GM12878 (cell line): ENCODE measurements at regions not wholly inside any gene's neighbourhood (a gene's known extent, or its start where the extent isn't known, plus 50 kb on each side); places are given as distances from the start of the nearest gene placed in this dataset.

Experiments
- ATAC-seq: fragments of 200-7000 bp; cut with Tn5 transposase; 3 replicates; pipeline ENCODE4 v1.9.1; 2020; ENCODE audit warnings: mild to moderate bottlenecking, moderate library complexity
- BruUV-seq: library from RNA; stranded (reverse); fragments of 400-500 nt; replicated peaks from 2 replicates; lab custom pipeline; 2021; lab: Mats Ljungman, UMichigan
- CTCF ChIA-PET: fragments of 300-600 bp; sonication (Branson Sonifier 250); formaldehyde crosslinking; extraction: SDS; loops from one replicate; lab custom pipeline; 2021; ENCODE audit warnings: inconsistent platforms; lab: Yijun Ruan, JAX
- POLR2A ChIA-PET: fragments of 350-600 bp; formaldehyde crosslinking; extraction: SDS; loops from one replicate; lab custom pipeline; 2021; ENCODE audit warnings: inconsistent platforms; lab: Charles Lee
- RAD21 ChIA-PET: fragments of 300-600 bp; sonication (Branson Sonifier 250); formaldehyde crosslinking; loops from one replicate; lab custom pipeline; 2023; ENCODE audit warnings: antibody characterized with exemption; ENCODE audit not compliant: unreplicated experiment; lab: Charles Lee
- SMC1A ChIA-PET: fragments of 300-600 bp; sonication (Branson Sonifier 250); formaldehyde crosslinking; loops from one replicate; lab custom pipeline; 2023; ENCODE audit not compliant: unreplicated experiment, uncharacterized antibody; lab: Charles Lee
- DNase-seq: peaks from one replicate; pipeline ENCODE4 v3.0.0-alpha.2; 2011; ENCODE audit warnings: low read depth, low spot score
- FAIRE-seq: peaks from 3 replicates; lab custom pipeline; 2011; peaks lifted over from hg19 to GRCh38; lab: Jason Lieb, UNC
- H2AFZ ChIP-seq: 2 replicates; pipeline ENCODE4 v1.6.0; 2011; ENCODE audit warnings: low read depth, low read length, control low read depth; ENCODE audit not compliant: control insufficient read depth
- H3K27ac ChIP-seq: 2 replicates; pipeline ENCODE4 v1.5.1; 2011; ENCODE audit warnings: control low read depth; ENCODE audit not compliant: control insufficient read depth, insufficient read depth
- H3K27me3 ChIP-seq, 2 experiments: replicated peaks in 1 of 2; 2 replicates each; pipeline versions ENCODE4 v1.6.0 to v1.6.1; 2011; ENCODE audit warnings: low read length in 1 of 2; ENCODE audit not compliant: control insufficient read depth in 2 of 2, insufficient read depth in 2 of 2
- H3K36me3 ChIP-seq, 2 experiments: 2 replicates each; pipeline ENCODE4 v1.5.1; 2011; ENCODE audit warnings: low read length in 1 of 2; ENCODE audit not compliant: control insufficient read depth in 2 of 2, insufficient read depth in 2 of 2
- H3K4me1 ChIP-seq: 2 replicates; pipeline ENCODE4 v1.6.1; 2011; ENCODE audit warnings: mild to moderate bottlenecking, low read length, moderate library complexity, mixed read lengths; ENCODE audit not compliant: control insufficient read depth, insufficient read depth
- H3K4me2 ChIP-seq: 2 replicates; pipeline ENCODE4 v1.6.0; 2011; ENCODE audit warnings: control low read depth; ENCODE audit not compliant: control insufficient read depth, insufficient read depth
- H3K4me3 ChIP-seq: fragments of 200-600 bp; sonication (generic); 2 replicates; pipeline ENCODE4 v1.5.1; 2016
- H3K79me2 ChIP-seq: 2 replicates; pipeline ENCODE4 v1.6.0; 2011; ENCODE audit warnings: low read length; ENCODE audit not compliant: control insufficient read depth, insufficient read depth
- H3K9ac ChIP-seq: 2 replicates; pipeline ENCODE4 v1.8.0; 2011; ENCODE audit warnings: low read length, control low read depth, mixed read lengths; ENCODE audit not compliant: control insufficient read depth, insufficient read depth
- H3K9me3 ChIP-seq: replicated peaks from 3 replicates; pipeline ENCODE4 v1.5.1; 2011; ENCODE audit warnings: mild to moderate bottlenecking, low read length; ENCODE audit not compliant: control insufficient read depth, insufficient read depth
- H4K20me1 ChIP-seq: 2 replicates; pipeline ENCODE4 v1.6.0; 2011; ENCODE audit not compliant: control insufficient read depth, insufficient read depth
- BRCA1 ChIP-seq: IDR thresholded peaks from 2 replicates; pipeline ENCODE4 v1.6.1; 2011; ENCODE audit warnings: low read depth, low read length, improper control_type of control experiment
- CBX3 ChIP-seq: fragments of 200-600 bp; sonication (generic); IDR thresholded peaks from 2 replicates; pipeline ENCODE4 v1.6.1; 2016; ENCODE audit warnings: low read depth, borderline replicate concordance
- CEBPB ChIP-seq, 2 experiments: fragments of 150-350 bp in 1 of 2; IDR thresholded peaks; 2 replicates each; pipeline ENCODE4 v1.6.1; 2012 to 2014; ENCODE audit warnings: low read depth in 2 of 2, low read length in 2 of 2, borderline replicate concordance in 1 of 2, inconsistent platforms in 1 of 2
- EED ChIP-seq: sonication (generic); IDR thresholded peaks from 2 replicates; pipeline ENCODE4 v1.6.1; 2016; ENCODE audit warnings: antibody characterized with exemption, low read depth
- GABPA ChIP-seq: IDR thresholded peaks from 2 replicates; pipeline ENCODE4 v1.6.1; 2014; ENCODE audit warnings: antibody characterized with exemption, low read depth, mild to moderate bottlenecking, inconsistent platforms
- IRF5 ChIP-seq: fragments of 450-650 bp; IDR thresholded peaks from 2 replicates; pipeline ENCODE4 v1.6.1; 2017; ENCODE audit warnings: borderline replicate concordance
- MTA2 ChIP-seq: fragments of 450-650 bp; IDR thresholded peaks from 2 replicates; pipeline ENCODE4 v1.6.1; 2016; ENCODE audit warnings: low read depth, mild to moderate bottlenecking, moderate library complexity
- MTA3 ChIP-seq: IDR thresholded peaks from 2 replicates; pipeline ENCODE4 v1.6.1; 2012; ENCODE audit warnings: low read length, inconsistent platforms, borderline replicate concordance
- NR2F1 ChIP-seq: fragments of 450-650 bp; conservative IDR thresholded peaks from 2 replicates; pipeline ENCODE4 v1.6.1; 2017; ENCODE audit warnings: mild to moderate bottlenecking
- SREBF1 ChIP-seq: IDR thresholded peaks from 2 replicates; pipeline ENCODE4 v1.6.1; 2012; ENCODE audit warnings: mild to moderate bottlenecking, low read length
- TAF1 ChIP-seq: IDR thresholded peaks from 2 replicates; pipeline ENCODE4 v1.6.1; 2011; ENCODE audit warnings: mild to moderate bottlenecking, low read depth, low read length, borderline replicate concordance
- ZBED1 ChIP-seq: IDR thresholded peaks from 2 replicates; pipeline ENCODE4 v1.6.1; 2016; ENCODE audit warnings: borderline replicate concordance
- ZNF207 ChIP-seq: fragments of 450-650 bp; IDR thresholded peaks from 2 replicates; pipeline ENCODE4 v1.6.1; 2014; ENCODE audit warnings: antibody characterized with exemption, mild to moderate bottlenecking, borderline replicate concordance
- ZNF217 ChIP-seq: fragments of 450-650 bp; IDR thresholded peaks from 2 replicates; pipeline ENCODE4 v1.6.1; 2017; ENCODE audit warnings: antibody characterized with exemption, mild to moderate bottlenecking
- WGBS: methylation state at CpG from one replicate; pipeline ENCODE4 v1.1.6; 2016; ENCODE audit warnings: low lambda C conversion rate; ENCODE audit not compliant: insufficient replicate concordance, insufficient coverage; ENCODE audit errors: missing lambda C conversion rate; 5-methylcytosine and 5-hydroxymethylcytosine counted together
- in situ Hi-C: fragments of 300-500 bp; cut with MboI; formaldehyde crosslinking; loops from 9 replicates; pipeline ENCODE4 v1.14.3; 2018; ENCODE audit warnings: mixed read lengths
- intact Hi-C: fragments of 100-400 bp; cut with micrococcal nuclease; formaldehyde crosslinking; loops from one replicate; pipeline ENCODE4 v1.14.2; 2022; ENCODE audit not compliant: unreplicated experiment
- TF ChIP-seq, protein P1 (sequence below): fragments of 150-350 bp; IDR thresholded peaks from 2 replicates; pipeline ENCODE4 v1.6.1; 2016; ENCODE audit warnings: low read depth, low read length

DNA sequence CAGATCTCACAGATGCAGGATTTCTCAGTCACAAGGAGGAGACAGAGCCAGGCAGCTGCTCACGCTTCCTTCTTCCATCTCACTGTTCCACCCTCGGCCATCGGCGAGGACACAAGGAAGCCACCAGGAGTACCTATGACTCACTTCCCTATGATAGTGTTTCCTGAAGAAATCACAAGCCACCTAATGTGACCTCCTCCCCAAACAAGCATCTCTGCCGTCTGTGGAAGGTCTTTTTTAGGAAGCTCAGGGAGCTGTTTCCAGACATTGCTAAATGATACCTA, 672.7 kb downstream of the TBC1D22A start:
- no TSS peak for BruUV-seq
- Histone ChIP-seq H3K4me1 (no peaks in the 10 kb centered on the region), H2AFZ (no peak overlapping the region), H3K9me3 (no peaks in the 10 kb centered on the region; the same call in 2 of the 3 replicates), H3K4me2 (no peak overlapping the region), H3K27me3 (no peaks in the 10 kb centered on the region), H4K20me1 (no peaks in the 10 kb centered on the region), H3K36me3 (no peaks in the 10 kb centered on the region), H3K27ac (no peak overlapping the region), H3K4me3 (no peak overlapping the region), H3K9ac (no peak overlapping the region), H3K79me2 (no peaks in the 10 kb centered on the region)
- ChIA-PET CTCF (no interaction called here), POLR2A (no interaction called here), RAD21 (no interaction called here), SMC1A (no interaction called here)
- intact Hi-C loops, result no loop called here
- DNase-seq (no peak), ATAC-seq (no peak), FAIRE-seq (no peak)
- in situ Hi-C loops, result no loop called here
- 40% methylated on average over 5 of the region's 5 CpGs for WGBS
- no peak for TF ChIP-seq MTA2
- no peak for TF ChIP-seq GABPA
- no peak for TF ChIP-seq TAF1
- no peak for TF ChIP-seq NR2F1
- no peak for TF ChIP-seq SREBF1
- no peak for TF ChIP-seq EED
- no peak for TF ChIP-seq CBX3
- no peak for TF ChIP-seq BRCA1
- TF ChIP-seq, protein P1, sequence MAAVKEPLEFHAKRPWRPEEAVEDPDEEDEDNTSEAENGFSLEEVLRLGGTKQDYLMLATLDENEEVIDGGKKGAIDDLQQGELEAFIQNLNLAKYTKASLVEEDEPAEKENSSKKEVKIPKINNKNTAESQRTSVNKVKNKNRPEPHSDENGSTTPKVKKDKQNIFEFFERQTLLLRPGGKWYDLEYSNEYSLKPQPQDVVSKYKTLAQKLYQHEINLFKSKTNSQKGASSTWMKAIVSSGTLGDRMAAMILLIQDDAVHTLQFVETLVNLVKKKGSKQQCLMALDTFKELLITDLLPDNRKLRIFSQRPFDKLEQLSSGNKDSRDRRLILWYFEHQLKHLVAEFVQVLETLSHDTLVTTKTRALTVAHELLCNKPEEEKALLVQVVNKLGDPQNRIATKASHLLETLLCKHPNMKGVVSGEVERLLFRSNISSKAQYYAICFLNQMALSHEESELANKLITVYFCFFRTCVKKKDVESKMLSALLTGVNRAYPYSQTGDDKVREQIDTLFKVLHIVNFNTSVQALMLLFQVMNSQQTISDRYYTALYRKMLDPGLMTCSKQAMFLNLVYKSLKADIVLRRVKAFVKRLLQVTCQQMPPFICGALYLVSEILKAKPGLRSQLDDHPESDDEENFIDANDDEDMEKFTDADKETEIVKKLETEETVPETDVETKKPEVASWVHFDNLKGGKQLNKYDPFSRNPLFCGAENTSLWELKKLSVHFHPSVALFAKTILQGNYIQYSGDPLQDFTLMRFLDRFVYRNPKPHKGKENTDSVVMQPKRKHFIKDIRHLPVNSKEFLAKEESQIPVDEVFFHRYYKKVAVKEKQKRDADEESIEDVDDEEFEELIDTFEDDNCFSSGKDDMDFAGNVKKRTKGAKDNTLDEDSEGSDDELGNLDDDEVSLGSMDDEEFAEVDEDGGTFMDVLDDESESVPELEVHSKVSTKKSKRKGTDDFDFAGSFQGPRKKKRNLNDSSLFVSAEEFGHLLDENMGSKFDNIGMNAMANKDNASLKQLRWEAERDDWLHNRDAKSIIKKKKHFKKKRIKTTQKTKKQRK, result no peak
- no peak for TF ChIP-seq CEBPB (IDR thresholded peaks at IDR 0.05; ENCODE audit: borderline replicate concordance in 1 of 2, low read depth in 2 of 2, low read length in 2 of 2)
- TF ChIP-seq ZBED1, result no peak
- TF ChIP-seq IRF5, result no peak
- no peak for TF ChIP-seq ZNF207
- TF ChIP-seq MTA3, result no peak
- TF ChIP-seq ZNF217, result no peak
